Kidney (tissue), 13 donors: ENCODE measurements at regions not wholly inside any gene's neighbourhood (a gene's known extent, or its start where the extent isn't known, plus 50 kb on each side); places are given as distances from the start of the nearest gene placed in this dataset.

Experiments
- DNase-seq, 5 donors: peaks; one replicate each; pipeline ENCODE4 v3.0.0-alpha.2; 2013 to 2020
- FAIRE-seq: peaks from 2 replicates; lab custom pipeline; 2012; peaks lifted over from hg19 to GRCh38; lab: Jason Lieb, UNC
- H3K27ac ChIP-seq, 2 donors: one replicate each; pipeline ENCODE4 v1.7.0; 2013; ENCODE audit warnings: low read depth in 2 of 2, low read length in 2 of 2, inconsistent platforms in 1 of 2
- H3K27me3 ChIP-seq: one replicate; pipeline ENCODE4 v1.7.1; 2013; ENCODE audit warnings: low read length, inconsistent platforms; ENCODE audit not compliant: control insufficient read depth, insufficient read depth
- H3K36me3 ChIP-seq, 3 donors: one replicate each; pipeline versions ENCODE4 v1.7.0 to v1.7.1; 2013; ENCODE audit warnings: low read length in 3 of 3, control low read depth in 1 of 3, inconsistent platforms in 1 of 3; ENCODE audit not compliant: insufficient read depth in 3 of 3, control insufficient read depth in 2 of 3
- H3K4me1 ChIP-seq, 3 donors: one replicate each; pipeline versions ENCODE4 v1.7.0 to v1.7.1; 2013; ENCODE audit warnings: low read length in 3 of 3, inconsistent platforms in 1 of 3, low read depth in 1 of 3; ENCODE audit not compliant: control insufficient read depth in 2 of 3, insufficient read depth in 2 of 3
- H3K4me3 ChIP-seq, 3 donors: one replicate each; pipeline versions ENCODE4 v1.7.0 to v1.8.1; 2013; ENCODE audit warnings: low read length in 3 of 3, control low read depth in 1 of 3, inconsistent platforms in 1 of 3
- H3K9ac ChIP-seq, 3 donors: one replicate each; pipeline versions ENCODE4 v1.7.0 to v1.7.1; 2013; ENCODE audit warnings: low read length in 3 of 3, control low read depth in 1 of 3, inconsistent platforms in 1 of 3
- H3K9me3 ChIP-seq, 3 donors: one replicate each; pipeline versions ENCODE4 v1.7.0 to v1.7.1; 2013; ENCODE audit warnings: low read length in 3 of 3, control low read depth in 1 of 3, inconsistent platforms in 1 of 3; ENCODE audit not compliant: control insufficient read depth in 2 of 3, insufficient read depth in 1 of 3
- CTCF ChIP-seq: IDR thresholded peaks from 3 replicates; pipeline ENCODE4 v1.5.1; 2012; ENCODE audit warnings: mild to moderate bottlenecking, moderate library complexity, borderline replicate concordance; ENCODE audit not compliant: insufficient read depth; ENCODE audit errors: extremely low read depth
- intact Hi-C: fragments of 100-400 bp; cut with DNase I; formaldehyde crosslinking; loops from one replicate; pipeline ENCODE4 v1.11.1; 2022
- donor health status: control.
- donor health status: control.
- donor health status: control.
- donor health status: control.
- donor health status: control.
- donor health status: DM: yes; HTN: yes; CAD: no.
- donor health status: Normal renal cell carcinoma (clear cell type).

GRCh38 chr7:17506596-17506995 is 208.1 kb downstream of the AHR start:
- Histone ChIP-seq H3K27me3 (no peaks in the 10 kb centered on the region), H3K27ac (no peak overlapping the region), H3K36me3 (no peaks in the 10 kb centered on the region), H3K9me3 (no peaks in the 10 kb centered on the region), H3K4me1 (no peaks in the 10 kb centered on the region), H3K4me3 (no peak overlapping the region), H3K9ac (no peak overlapping the region)
- no peak for FAIRE-seq
- DNase-seq, result no peak
- intact Hi-C loops, result no loop called here
- TF ChIP-seq CTCF, result no peak

- Histone ChIP-seq H3K4me1 (no peaks in the 10 kb centered on the region), H3K27me3 (no peaks in the 10 kb centered on the region), H3K27ac (no peak overlapping the region), H3K9me3 (no peaks in the 10 kb centered on the region), H3K36me3 (no peaks in the 10 kb centered on the region), H3K9ac (no peak overlapping the region), H3K4me3 (no peak overlapping the region)
- FAIRE-seq, result no peak
- intact Hi-C loops, result no loop called here
- TF ChIP-seq CTCF, result no peak
- DNase-seq, result no peak
Observed at GRCh38 chr7:17507717-17508116, 209.3 kb downstream of the AHR start.

- FAIRE-seq, result no peak
- no peak for DNase-seq
Observed at GRCh38 chr7:17512181-17512675, 213.8 kb downstream of the AHR start.

More at GRCh38 chr7:17512181-17512675, 213.8 kb downstream of the AHR start:
- no peaks in the 10 kb centered on the region for H3K4me1 ChIP-seq
- H3K36me3 ChIP-seq, result no peaks in the 10 kb centered on the region
- TF ChIP-seq CTCF, result no peak
- H3K27me3 ChIP-seq, result no peaks in the 10 kb centered on the region
- no peak overlapping the region for H3K27ac ChIP-seq
- intact Hi-C loops, result no loop called here
- no peak overlapping the region for H3K4me3 ChIP-seq
- H3K9me3 ChIP-seq, result no peaks in the 10 kb centered on the region
- no peak overlapping the region for H3K9ac ChIP-seq
